ENCODE measurements at regions not wholly inside any gene's neighbourhood (a gene's known extent, or its start where the extent isn't known, plus 50 kb on each side); places are given as distances from the start of the nearest gene placed in this dataset.

- no peak overlapping the region for H3K18ac ChIP-seq (ENCODE audit: insufficient read length, low read depth, low read length)
- H2AK5ac ChIP-seq (ENCODE audit: insufficient read length, low read length) = no peak overlapping the region
- no peak overlapping the region for H2BK15ac ChIP-seq (ENCODE audit: low read depth, low read length)
- DNase-seq = no peak
- H2BK12ac ChIP-seq (ENCODE audit: insufficient read length, low read depth, low read length) = no peak overlapping the region
- Mint-ChIP-seq H3K9me3 (0 out of 5 replicates have a peak, but pooled peaks cover 0 to 3% of the 10 kb centered on the region in 2 experiments), H3K27ac (no peak overlapping the region), H3K4me1 (no peaks in the 10 kb centered on the region), H3K27me3 (ENCODE audit: low read depth) (no peaks in the 10 kb centered on the region), H3K4me3 (no peak overlapping the region), H3K36me3 (ENCODE audit: insufficient read depth in 1 of 3, low read depth in 3 of 3) (peaks cover 0 to 11% (median 1%) of the 10 kb centered on the region in 3 experiments; a peak in 4 of 7 replicates)
- no peaks in the 10 kb centered on the region for H3K9me3 ChIP-seq (ENCODE audit: control insufficient read depth, low read depth, low read length)
- H3K23me2 ChIP-seq (ENCODE audit: insufficient read length, low read depth, low read length, poor library complexity, severe bottlenecking) = no peaks in the 10 kb centered on the region
- H3K27me3 ChIP-seq (ENCODE audit: insufficient read depth, low read length) = no peaks in the 10 kb centered on the region
- H3K4me2 ChIP-seq (ENCODE audit: insufficient read depth, insufficient read length, low read length) = no peak overlapping the region
- no peak overlapping the region for H3K9ac ChIP-seq (ENCODE audit: extremely low read depth, insufficient read length, low read length)
- WGBS (ENCODE audit: extremely low coverage, insufficient read length, low lambda C conversion rate) = no CpG with 5 or more reads among the region's 1 CpG
- H3K23ac ChIP-seq (ENCODE audit: insufficient read length, low read depth, low read length) = no peak overlapping the region
- no peak overlapping the region for H2BK20ac ChIP-seq (ENCODE audit: low read depth, low read length, poor library complexity, severe bottlenecking)
- H3K14ac ChIP-seq (ENCODE audit: insufficient read depth, low read length) = no peak overlapping the region
- TF ChIP-seq, protein P1, sequence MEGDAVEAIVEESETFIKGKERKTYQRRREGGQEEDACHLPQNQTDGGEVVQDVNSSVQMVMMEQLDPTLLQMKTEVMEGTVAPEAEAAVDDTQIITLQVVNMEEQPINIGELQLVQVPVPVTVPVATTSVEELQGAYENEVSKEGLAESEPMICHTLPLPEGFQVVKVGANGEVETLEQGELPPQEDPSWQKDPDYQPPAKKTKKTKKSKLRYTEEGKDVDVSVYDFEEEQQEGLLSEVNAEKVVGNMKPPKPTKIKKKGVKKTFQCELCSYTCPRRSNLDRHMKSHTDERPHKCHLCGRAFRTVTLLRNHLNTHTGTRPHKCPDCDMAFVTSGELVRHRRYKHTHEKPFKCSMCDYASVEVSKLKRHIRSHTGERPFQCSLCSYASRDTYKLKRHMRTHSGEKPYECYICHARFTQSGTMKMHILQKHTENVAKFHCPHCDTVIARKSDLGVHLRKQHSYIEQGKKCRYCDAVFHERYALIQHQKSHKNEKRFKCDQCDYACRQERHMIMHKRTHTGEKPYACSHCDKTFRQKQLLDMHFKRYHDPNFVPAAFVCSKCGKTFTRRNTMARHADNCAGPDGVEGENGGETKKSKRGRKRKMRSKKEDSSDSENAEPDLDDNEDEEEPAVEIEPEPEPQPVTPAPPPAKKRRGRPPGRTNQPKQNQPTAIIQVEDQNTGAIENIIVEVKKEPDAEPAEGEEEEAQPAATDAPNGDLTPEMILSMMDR (conservative IDR thresholded peaks at IDR 0.05) = no peak
- H4K20me1 ChIP-seq (ENCODE audit: control insufficient read depth, insufficient read depth, insufficient read length) = no peaks in the 10 kb centered on the region
- H3K27ac ChIP-seq (ENCODE audit: insufficient read length, low read depth, low read length) = no peak overlapping the region
- H2BK120ac ChIP-seq (ENCODE audit: low read depth, low read length, poor library complexity, severe bottlenecking) = no peak overlapping the region
- H3K4me1 ChIP-seq (ENCODE audit: insufficient read depth, low read length) = no peaks in the 10 kb centered on the region; the same call in 1 of the 2 replicates
- no peaks in the 10 kb centered on the region for H3K79me2 ChIP-seq (ENCODE audit: insufficient read depth, low read length)
- no peak overlapping the region for H3T11ph ChIP-seq (ENCODE audit: low read length)
- H4K8ac ChIP-seq (replicated peaks; ENCODE audit: insufficient read length, low read depth, low read length) = no peak overlapping the region
- no peak overlapping the region for H3K56ac ChIP-seq (ENCODE audit: insufficient read length, low read depth, low read length)
- no peak overlapping the region for H3K4ac ChIP-seq (ENCODE audit: low read depth, low read length)
- H2BK5ac ChIP-seq (ENCODE audit: insufficient read length, low read length) = no peak overlapping the region
- no peaks in the 10 kb centered on the region for H3K79me1 ChIP-seq (ENCODE audit: insufficient read depth, low read depth, low read length, poor library complexity, severe bottlenecking)
- no peak overlapping the region for H4K5ac ChIP-seq (ENCODE audit: insufficient read length, low read depth, low read length)
- no peak overlapping the region for H4K91ac ChIP-seq (ENCODE audit: insufficient read length, low read depth, low read length)
- no peak overlapping the region for H2AFZ ChIP-seq (ENCODE audit: low read length)
Observed at GRCh38 chr2:149782572-149782971, 195.0 kb upstream of the MMADHC start.
